Activated T-helper 2 cell treated with anti-CD3 and anti-CD28 coated beads, Interferon-gamma antibody, Interleukin-2, Interleukin-4, amounts not matched to agents 10 μg/mL and 5 μg/mL and 100 μg/mL, durations not matched to agents 14 hours and 24 hours and 36 hours (primary cell): ENCODE measurements at regions not wholly inside any gene's neighbourhood (a gene's known extent, or its start where the extent isn't known, plus 50 kb on each side); places are given as distances from the start of the nearest gene placed in this dataset.

ENCODE experiments used
- DNase-seq: peaks from one replicate; pipeline ENCODE4 v3.0.0; 2021; ENCODE audit warnings: low spot score
- H3K27ac Mint-ChIP-seq: one replicate; pipeline ENCODE4 v1.8.0; 2021; ENCODE audit warnings: mixed read lengths
- H3K27me3 Mint-ChIP-seq: one replicate; pipeline ENCODE4 v1.8.0; 2021; ENCODE audit warnings: low read depth, mixed read lengths
- H3K36me3 Mint-ChIP-seq: one replicate; pipeline ENCODE4 v1.8.0; 2021; ENCODE audit warnings: low read depth, mixed read lengths
- H3K4me1 Mint-ChIP-seq: one replicate; pipeline ENCODE4 v1.8.0; 2021; ENCODE audit warnings: low read depth, mixed read lengths
- H3K4me3 Mint-ChIP-seq: one replicate; pipeline ENCODE4 v1.8.0; 2021; ENCODE audit warnings: low read depth, mild to moderate bottlenecking, moderate library complexity, mixed read lengths
- H3K9me3 Mint-ChIP-seq: one replicate; pipeline ENCODE4 v1.8.0; 2021; ENCODE audit warnings: mixed read lengths
- intact Hi-C: fragments of 100-400 bp; cut with micrococcal nuclease; formaldehyde crosslinking; loops from one replicate; pipeline ENCODE4 v1.15.1; 2023

- Mint-ChIP-seq H3K9me3 (peaks cover 5% of the 10 kb centered on the region), H3K27ac (no peak overlapping the region), H3K27me3 (no peaks in the 10 kb centered on the region), H3K4me1 (no peaks in the 10 kb centered on the region), H3K36me3 (no peaks in the 10 kb centered on the region), H3K4me3 (no peak overlapping the region)
- intact Hi-C loops = no loop called here
- DNase-seq = no peak
Measured at GRCh38 chr4:22090661-22091351, 142.2 kb upstream of the KCNIP4 start.

- Mint-ChIP-seq H3K27ac (no peak overlapping the region), H3K4me1 (no peaks in the 10 kb centered on the region), H3K36me3 (no peaks in the 10 kb centered on the region), H3K27me3 (no peaks in the 10 kb centered on the region), H3K9me3 (peaks cover 7% of the 10 kb centered on the region), H3K4me3 (no peak overlapping the region)
- intact Hi-C loops = no loop called here
- no peak for DNase-seq
Measured at GRCh38 chr4:22077571-22077970, 129.0 kb upstream of the KCNIP4 start.

GRCh38 chr4:22072726-22073125, 124.2 kb upstream of the KCNIP4 start:
- Mint-ChIP-seq H3K9me3 (no peaks in the 10 kb centered on the region), H3K4me1 (peaks cover 4% of the 10 kb centered on the region), H3K27me3 (no peaks in the 10 kb centered on the region), H3K36me3 (no peaks in the 10 kb centered on the region), H3K4me3 (no peak overlapping the region), H3K27ac (no peak overlapping the region)
- no peak for DNase-seq
- intact Hi-C loops = no loop called here

GRCh38 chr4:22072240-22072639, 123.7 kb upstream of the KCNIP4 start:
- Mint-ChIP-seq H3K4me1 (peaks cover 4% of the 10 kb centered on the region), H3K36me3 (no peaks in the 10 kb centered on the region)

GRCh38 chr4:22071749-22072148, 123.2 kb upstream of the KCNIP4 start:
- Mint-ChIP-seq H3K4me3 (no peak overlapping the region), H3K9me3 (no peaks in the 10 kb centered on the region), H3K27me3 (no peaks in the 10 kb centered on the region), H3K27ac (no peak overlapping the region), H3K4me1 (peaks cover 4% of the 10 kb centered on the region), H3K36me3 (no peaks in the 10 kb centered on the region)
- intact Hi-C loops = no loop called here
- no peak for DNase-seq

More at GRCh38 chr4:22072240-22072639, 123.7 kb upstream of the KCNIP4 start:
- DNase-seq = no peak
- no peaks in the 10 kb centered on the region for H3K9me3 Mint-ChIP-seq
- no peak overlapping the region for H3K27ac Mint-ChIP-seq
- H3K27me3 Mint-ChIP-seq = no peaks in the 10 kb centered on the region
- H3K4me3 Mint-ChIP-seq = no peak overlapping the region
- intact Hi-C loops = no loop called here

- Mint-ChIP-seq H3K4me1 (peaks cover 4% of the 10 kb centered on the region), H3K36me3 (no peaks in the 10 kb centered on the region), H3K27ac (no peak overlapping the region), H3K4me3 (no peak overlapping the region), H3K27me3 (no peaks in the 10 kb centered on the region), H3K9me3 (no peaks in the 10 kb centered on the region)
- DNase-seq = no peak
- intact Hi-C loops = no loop called here
Measured at GRCh38 chr4:22070256-22070655, 121.7 kb upstream of the KCNIP4 start.

- H3K27ac Mint-ChIP-seq = no peak overlapping the region
- H3K4me3 Mint-ChIP-seq = no peak overlapping the region
- intact Hi-C loops = no loop called here
- no peak for DNase-seq
- no peaks in the 10 kb centered on the region for H3K4me1 Mint-ChIP-seq
- no peaks in the 10 kb centered on the region for H3K27me3 Mint-ChIP-seq
- no peaks in the 10 kb centered on the region for H3K36me3 Mint-ChIP-seq
- H3K9me3 Mint-ChIP-seq = no peaks in the 10 kb centered on the region
Measured at GRCh38 chr4:22063613-22064012, 115.0 kb upstream of the KCNIP4 start.

GRCh38 chr4:22062676-22063075, 114.1 kb upstream of the KCNIP4 start:
- DNase-seq = no peak
- H3K36me3 Mint-ChIP-seq = no peaks in the 10 kb centered on the region
- H3K27ac Mint-ChIP-seq = no peak overlapping the region
- H3K4me1 Mint-ChIP-seq = no peaks in the 10 kb centered on the region
- no peaks in the 10 kb centered on the region for H3K27me3 Mint-ChIP-seq
- no peak overlapping the region for H3K4me3 Mint-ChIP-seq
- intact Hi-C loops = no loop called here
- H3K9me3 Mint-ChIP-seq = no peaks in the 10 kb centered on the region

- intact Hi-C loops = no loop called here
- H3K36me3 Mint-ChIP-seq = no peaks in the 10 kb centered on the region
- no peak overlapping the region for H3K27ac Mint-ChIP-seq
- no peaks in the 10 kb centered on the region for H3K9me3 Mint-ChIP-seq
- H3K4me1 Mint-ChIP-seq = no peaks in the 10 kb centered on the region
- no peak for DNase-seq
- H3K4me3 Mint-ChIP-seq = no peak overlapping the region
- no peaks in the 10 kb centered on the region for H3K27me3 Mint-ChIP-seq
Measured at GRCh38 chr4:22055954-22056353, 107.4 kb upstream of the KCNIP4 start.

- no peak overlapping the region for H3K4me3 Mint-ChIP-seq
Measured at GRCh38 chr4:22052076-22052475, 103.5 kb upstream of the KCNIP4 start.

GRCh38 chr4:22048323-22048722, 99.8 kb upstream of the KCNIP4 start:
- H3K4me3 Mint-ChIP-seq = no peak overlapping the region
- intact Hi-C loops = no loop called here
- H3K27ac Mint-ChIP-seq = no peak overlapping the region

More at GRCh38 chr4:22052076-22052475, 103.5 kb upstream of the KCNIP4 start:
- Mint-ChIP-seq H3K27ac (no peak overlapping the region), H3K9me3 (no peaks in the 10 kb centered on the region), H3K4me1 (no peaks in the 10 kb centered on the region), H3K36me3 (no peaks in the 10 kb centered on the region), H3K27me3 (no peaks in the 10 kb centered on the region)
- no peak for DNase-seq
- intact Hi-C loops = no loop called here

GRCh38 chr4:22047793-22048192, 99.2 kb upstream of the KCNIP4 start:
- H3K36me3 Mint-ChIP-seq = no peaks in the 10 kb centered on the region
- no peak overlapping the region for H3K4me3 Mint-ChIP-seq
- no peaks in the 10 kb centered on the region for H3K9me3 Mint-ChIP-seq
- no peak for DNase-seq
- no peak overlapping the region for H3K27ac Mint-ChIP-seq
- H3K4me1 Mint-ChIP-seq = no peaks in the 10 kb centered on the region
- H3K27me3 Mint-ChIP-seq = no peaks in the 10 kb centered on the region
- intact Hi-C loops = no loop called here

More at GRCh38 chr4:22048323-22048722, 99.8 kb upstream of the KCNIP4 start:
- DNase-seq = no peak
- no peaks in the 10 kb centered on the region for H3K27me3 Mint-ChIP-seq
- H3K4me1 Mint-ChIP-seq = no peaks in the 10 kb centered on the region
- no peaks in the 10 kb centered on the region for H3K9me3 Mint-ChIP-seq
- H3K36me3 Mint-ChIP-seq = no peaks in the 10 kb centered on the region

- no peak overlapping the region for H3K4me3 Mint-ChIP-seq
- intact Hi-C loops = no loop called here
- DNase-seq = no peak
- H3K27me3 Mint-ChIP-seq = no peaks in the 10 kb centered on the region
- no peaks in the 10 kb centered on the region for H3K4me1 Mint-ChIP-seq
- H3K9me3 Mint-ChIP-seq = peaks cover 4% of the 10 kb centered on the region
- no peak overlapping the region for H3K27ac Mint-ChIP-seq
- no peaks in the 10 kb centered on the region for H3K36me3 Mint-ChIP-seq
Measured at GRCh38 chr4:22045051-22045630, 96.6 kb upstream of the KCNIP4 start.
